Small intestine (tissue), 7 donors: ENCODE measurements at regions not wholly inside any gene's neighbourhood (a gene's known extent, or its start where the extent isn't known, plus 50 kb on each side); places are given as distances from the start of the nearest gene placed in this dataset.
A peak's percentile ranks its signal among the peaks of the same experiment; 100 is the strongest.
"Not testable (repeated sequence)": the region's sequence is repeated elsewhere in the genome, so short reads cannot be mapped to it uniquely, and the experiment has no call there.

Source experiments
- DNase-seq, 2 donors: peaks; one replicate each; pipeline versions ENCODE4 v3.0.0 to v3.0.0-alpha.2; 2013
- FAIRE-seq: peaks from 2 replicates; lab custom pipeline; 2012; peaks lifted over from hg19 to GRCh38; lab: Jason Lieb, UNC
- H3K27ac ChIP-seq, 3 donors: one replicate each; pipeline ENCODE4 v1.5.1; 2013; ENCODE audit warnings: low read length in 2 of 3, mild to moderate bottlenecking in 2 of 3, control low read depth in 1 of 3, inconsistent platforms in 1 of 3, low read depth in 1 of 3, moderate library complexity in 1 of 3
- H3K27me3 ChIP-seq, 3 donors: one replicate each; pipeline ENCODE4 v1.6.1; 2013; ENCODE audit warnings: low read length in 3 of 3, inconsistent platforms in 1 of 3; ENCODE audit not compliant: control insufficient read depth in 3 of 3, insufficient read depth in 3 of 3
- H3K36me3 ChIP-seq, 3 donors: one replicate each; pipeline ENCODE4 v1.6.1; 2013; ENCODE audit warnings: low read length in 3 of 3, inconsistent platforms in 1 of 3, low read depth in 1 of 3, mild to moderate bottlenecking in 1 of 3, moderate library complexity in 1 of 3; ENCODE audit not compliant: control insufficient read depth in 3 of 3, insufficient read depth in 2 of 3
- H3K4me1 ChIP-seq, 3 donors: one replicate each; pipeline ENCODE4 v1.6.1; 2013; ENCODE audit warnings: low read length in 2 of 3, inconsistent platforms in 1 of 3, low read depth in 1 of 3, mild to moderate bottlenecking in 1 of 3, moderate library complexity in 1 of 3; ENCODE audit not compliant: control insufficient read depth in 3 of 3, insufficient read depth in 2 of 3
- H3K4me3 ChIP-seq, 3 donors: one replicate each; pipeline ENCODE4 v1.5.1; 2013; ENCODE audit warnings: low read length in 3 of 3, control low read depth in 1 of 3, inconsistent platforms in 1 of 3, low read depth in 1 of 3, mild to moderate bottlenecking in 1 of 3, moderate library complexity in 1 of 3
- H3K9me3 ChIP-seq, 2 donors: one replicate each; pipeline ENCODE4 v1.6.1; 2013; ENCODE audit warnings: low read depth in 1 of 2, low read length in 1 of 2; ENCODE audit not compliant: control insufficient read depth in 2 of 2, insufficient read depth in 1 of 2
- WGBS, 3 donors: extraction: QIAGEN DNeasy Blood & Tissue Kit; methylation state at CpG; one replicate each; pipeline ENCODE4 v1.1.7; 2013; 5-methylcytosine and 5-hydroxymethylcytosine counted together
- donor health status: healthy with polysubstance abuse.
- donor health status: control.
- donor health status: control.
- donor health status: Bipolar disorder and iron deficiency.
- donor health status: healthy.

- FAIRE-seq (no peak), DNase-seq (peak in 1 of 2 donors; percentile 76)
- peaks cover 0 to 3% (median 0%) of the 10 kb centered on the region in 3 donors for H3K27me3 ChIP-seq
- WGBS, 3 donors = 84 to 86% (median 85%) methylated on average over 6 of the region's 6 CpGs
- peaks cover 0 to 27% (median 0%) of the 10 kb centered on the region in 3 donors for H3K4me1 ChIP-seq
- H3K27ac ChIP-seq = peak overlapping the region in 1 of 3 donors; percentile 80
- no peaks in the 10 kb centered on the region for H3K36me3 ChIP-seq
- H3K4me3 ChIP-seq = no peak overlapping the region
- H3K9me3 ChIP-seq = no peaks in the 10 kb centered on the region
Observed at GRCh38 chr1:101130673-101131072, 105.1 kb upstream of the DPH5 start.

- no peaks in the 10 kb centered on the region for H3K36me3 ChIP-seq
- H3K4me1 ChIP-seq = peaks cover 0 to 23% (median 0%) of the 10 kb centered on the region in 3 donors
- no peak for FAIRE-seq
- H3K4me3 ChIP-seq = no peak overlapping the region
- peaks cover 0 to 3% (median 0%) of the 10 kb centered on the region in 3 donors for H3K27me3 ChIP-seq
- H3K9me3 ChIP-seq = no peaks in the 10 kb centered on the region
- H3K27ac ChIP-seq = peak overlapping the region in 1 of 3 donors; percentile 59
- no peak for DNase-seq
Observed at GRCh38 chr1:101128846-101129245, 103.3 kb upstream of the DPH5 start.

DNA sequence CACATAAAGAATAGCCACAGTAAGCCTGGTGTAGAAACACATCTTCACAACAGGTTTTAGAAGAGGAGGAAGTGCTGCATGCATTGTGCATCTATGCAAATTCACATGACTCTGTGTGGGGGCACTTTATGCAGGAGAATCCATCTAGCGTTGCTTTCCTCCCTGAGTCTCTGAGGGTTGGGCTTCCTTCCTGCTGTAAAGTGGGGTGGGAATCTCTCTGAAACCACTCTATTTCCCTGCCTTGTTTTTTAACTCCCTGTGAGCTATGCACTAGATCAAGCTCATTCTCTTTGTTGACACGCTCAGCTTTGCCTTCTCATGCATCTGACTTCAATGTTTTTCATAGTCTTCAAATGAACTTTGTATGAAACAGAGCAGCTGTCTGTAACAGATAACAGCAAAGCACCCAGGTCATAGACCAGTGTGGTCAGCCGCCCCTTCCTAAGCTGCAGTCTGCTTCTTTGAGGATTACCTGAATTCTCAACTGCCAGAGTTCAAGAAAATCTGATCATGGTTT is 102.7 kb upstream of the DPH5 start:
- DNase-seq (peak in 1 of 2 donors; percentile 45), FAIRE-seq (no peak)
- H3K9me3 ChIP-seq = no peaks in the 10 kb centered on the region

DNA sequence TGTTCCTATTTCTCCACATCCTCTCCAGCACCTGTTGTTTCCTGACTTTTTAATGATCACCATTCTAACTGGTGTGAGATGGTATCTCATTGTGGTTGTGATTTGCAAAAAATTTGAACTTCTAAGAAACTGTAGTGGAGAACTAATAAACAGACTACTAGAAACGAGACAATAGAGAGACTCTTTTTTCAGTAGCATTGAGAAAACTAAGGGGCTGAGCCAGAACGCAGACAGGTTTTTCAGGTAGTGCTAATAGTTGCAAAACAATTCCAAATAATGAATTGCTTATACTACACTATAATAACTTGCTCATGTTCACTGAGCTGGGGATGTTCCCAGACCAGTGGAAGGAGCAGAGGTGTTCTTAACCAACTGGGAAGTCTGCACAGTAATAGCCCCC is 98.8 kb upstream of the DPH5 start:
- WGBS, 3 donors = 78 to 85% (median 80%) methylated on average over 2 of the region's 2 CpGs

More for the DNA sequence above, 102.7 kb upstream of the DPH5 start:
- H3K36me3 ChIP-seq = no peaks in the 10 kb centered on the region
- no peak overlapping the region for H3K4me3 ChIP-seq
- H3K27ac ChIP-seq = peak overlapping the region in 1 of 3 donors; percentile 59
- H3K4me1 ChIP-seq = peaks cover 0 to 23% (median 0%) of the 10 kb centered on the region in 3 donors
- H3K27me3 ChIP-seq = peaks cover 0 to 3% (median 0%) of the 10 kb centered on the region in 3 donors
- WGBS, 3 donors = 13 to 22% (median 22%) methylated on average over 3 of the region's 3 CpGs

GRCh38 chr1:101123904-101124303 is 98.3 kb upstream of the DPH5 start:
- not testable (repeated sequence) for H3K27me3 ChIP-seq, FAIRE-seq, DNase-seq, H3K9me3 ChIP-seq, H3K27ac ChIP-seq, H3K4me3 ChIP-seq, H3K36me3 ChIP-seq
- H3K4me1 ChIP-seq = peaks cover 0 to 11% (median 0%) of the 10 kb centered on the region in 3 donors
- 88 to 91% (median 90%) methylated on average over 4 of the region's 4 CpGs for WGBS, 3 donors

More for the DNA sequence above, 98.8 kb upstream of the DPH5 start:
- DNase-seq = no peak
- H3K9me3 ChIP-seq = no peaks in the 10 kb centered on the region
- no peak overlapping the region for H3K4me3 ChIP-seq
- H3K4me1 ChIP-seq = peaks cover 0 to 11% (median 0%) of the 10 kb centered on the region in 3 donors
- no peak for FAIRE-seq
- H3K27me3 ChIP-seq = peaks cover 0 to 3% (median 0%) of the 10 kb centered on the region in 3 donors
- H3K27ac ChIP-seq = no peak overlapping the region
- no peaks in the 10 kb centered on the region for H3K36me3 ChIP-seq

GRCh38 chr1:101122452-101123166 is 97.0 kb upstream of the DPH5 start:
- 74 to 80% (median 74%) methylated on average over 8 of the region's 8 CpGs for WGBS, 3 donors
- DNase-seq (no peak), FAIRE-seq (no peak)
- Histone ChIP-seq H3K27me3 (no peaks in the 10 kb centered on the region), H3K36me3 (no peaks in the 10 kb centered on the region), H3K4me1 (peaks cover 0 to 1% (median 0%) of the 10 kb centered on the region in 3 donors), H3K9me3 (no peaks in the 10 kb centered on the region), H3K27ac (no peak overlapping the region), H3K4me3 (no peak overlapping the region)

DNA sequence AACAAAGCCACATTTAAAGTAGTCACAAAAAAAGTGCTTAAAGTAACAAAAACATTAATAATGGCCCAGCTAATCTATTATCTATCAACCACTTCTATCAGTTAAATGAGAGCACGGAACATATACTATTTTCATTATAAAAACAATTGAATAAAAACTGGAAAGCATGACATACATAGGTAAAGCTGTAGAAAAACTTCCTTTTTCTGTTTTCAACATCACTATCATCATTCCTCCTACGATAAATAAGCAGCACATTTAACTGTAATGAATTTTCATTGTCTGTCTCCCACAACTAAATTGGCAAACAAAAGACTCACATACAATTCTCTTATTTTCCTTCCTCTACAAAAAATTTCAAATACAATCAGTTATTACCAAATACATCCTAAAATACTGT is 96.4 kb upstream of the DPH5 start:
- FAIRE-seq (peak; percentile 26), DNase-seq (no peak)
- Histone ChIP-seq H3K4me1 (no peaks in the 10 kb centered on the region), H3K9me3 (no peaks in the 10 kb centered on the region), H3K27ac (no peak overlapping the region), H3K4me3 (no peak overlapping the region), H3K27me3 (no peaks in the 10 kb centered on the region), H3K36me3 (no peaks in the 10 kb centered on the region)
- 72 to 76% (median 75%) methylated on average over 2 of the region's 2 CpGs for whole genome bisulfite sequencing, 3 donors

DNA sequence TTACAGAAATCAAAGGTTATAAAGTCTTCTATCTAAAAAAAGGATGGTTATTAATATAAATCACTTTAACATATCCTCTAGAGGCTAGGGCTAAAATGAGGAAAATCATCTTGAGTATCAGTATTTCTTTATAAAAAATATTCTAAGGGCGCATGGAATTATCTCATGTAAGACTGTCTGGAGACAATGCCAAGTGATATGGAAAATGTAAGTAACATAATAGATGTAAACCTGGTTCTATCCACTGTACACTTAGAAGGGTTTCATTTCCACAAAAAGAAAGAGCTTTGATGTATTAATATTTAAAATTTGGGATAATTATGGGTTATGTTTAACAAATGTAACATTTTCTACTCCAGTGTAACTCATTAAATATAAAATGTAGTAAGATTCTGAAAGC is 95.9 kb upstream of the DPH5 start:
- H3K4me1 ChIP-seq = no peaks in the 10 kb centered on the region
- no peaks in the 10 kb centered on the region for H3K36me3 ChIP-seq
- no peak for FAIRE-seq
- no peak for DNase-seq
- H3K9me3 ChIP-seq = no peaks in the 10 kb centered on the region
- no peak overlapping the region for H3K4me3 ChIP-seq
- H3K27me3 ChIP-seq = no peaks in the 10 kb centered on the region
- no peak overlapping the region for H3K27ac ChIP-seq
- WGBS, 3 donors = 74 to 84% (median 77%) methylated on average over 1 of the region's 1 CpG
